ENCODE measurements at regions not wholly inside any gene's neighbourhood (a gene's known extent, or its start where the extent isn't known, plus 50 kb on each side); places are given as distances from the start of the nearest gene placed in this dataset.

GRCh38 chr3:162370141-162370540, 873.5 kb downstream of the OTOL1 start:
- H3K4me1 ChIP-seq (ENCODE audit: control insufficient read depth, insufficient read depth, low read length) = no peaks in the 10 kb centered on the region
- TF ChIP-seq ZNF555 (tag by site-specific recombination; conservative IDR thresholded peaks at IDR 0.05) (no peak), KLF17 (tag by site-specific recombination; IDR thresholded peaks at IDR 0.05) (no peak), ZNF214 (tag by site-specific recombination; IDR thresholded peaks at IDR 0.05; ENCODE audit: borderline replicate concordance) (no peak), GLIS1 (tag by site-specific recombination; IDR thresholded peaks at IDR 0.05) (no peak), ZNF580 (tag by site-specific recombination; IDR thresholded peaks at IDR 0.05) (no peak), PBX3 (CRISPR knock-in tag; IDR thresholded peaks at IDR 0.05) (no peak), ZNF623 (tag by site-specific recombination; IDR thresholded peaks at IDR 0.05) (no peak), ZFHX2 (tag by site-specific recombination; conservative IDR thresholded peaks at IDR 0.05) (no peak), YY2 (tag by site-specific recombination; IDR thresholded peaks at IDR 0.05) (no peak), ZNF514 (tag by site-specific recombination; IDR thresholded peaks at IDR 0.05) (no peak), ZNF449 (tag by site-specific recombination; IDR thresholded peaks at IDR 0.05) (no peak), ZNF16 (tag by site-specific recombination; IDR thresholded peaks at IDR 0.05; ENCODE audit: low read depth) (no peak), BCL6B (tag by site-specific recombination; IDR thresholded peaks at IDR 0.05) (no peak), KLF10 (tag by site-specific recombination; IDR thresholded peaks at IDR 0.05) (no peak), ZNF654 (tag by site-specific recombination; IDR thresholded peaks at IDR 0.05; ENCODE audit: low read depth) (no peak)
- no peak overlapping the region for H3K4me3 ChIP-seq (ENCODE audit: low read depth, low read length)
- no peak overlapping the region for H3K27ac ChIP-seq (ENCODE audit: extremely low read depth, low read depth, low read length)
- ChIA-PET POLR2A (no interaction called here), CTCF (no interaction called here)
- H3K36me3 ChIP-seq (ENCODE audit: control insufficient read depth in 2 of 2, insufficient read depth in 1 of 2, low read length in 2 of 2) = no peaks in the 10 kb centered on the region
- H3K9me3 ChIP-seq (ENCODE audit: control insufficient read depth, insufficient read depth, low read depth, low read length) = no peaks in the 10 kb centered on the region

- no peak for TF ChIP-seq ZNF426 (tag by site-specific recombination; IDR thresholded peaks at IDR 0.05)
- no peak for TF ChIP-seq ZNF19 (tag by site-specific recombination; IDR thresholded peaks at IDR 0.05; ENCODE audit: low read depth)
- TF ChIP-seq ZNF660 (tag by site-specific recombination; IDR thresholded peaks at IDR 0.05) = no peak
- no peak for TF ChIP-seq ZNF529 (tag by site-specific recombination; IDR thresholded peaks at IDR 0.05; ENCODE audit: insufficient replicate concordance)
- TF ChIP-seq TSHZ1 (tag by site-specific recombination; IDR thresholded peaks at IDR 0.05; ENCODE audit: borderline replicate concordance) = no peak
- TF ChIP-seq ZNF704 (tag by site-specific recombination; IDR thresholded peaks at IDR 0.05) = no peak
- no peak for TF ChIP-seq ZBTB7A (tag by site-specific recombination; IDR thresholded peaks at IDR 0.05; ENCODE audit: low read depth)
- H3K9me3 ChIP-seq (ENCODE audit: control insufficient read depth, insufficient read depth, low read depth, low read length) = no peaks in the 10 kb centered on the region
- ChIA-PET CTCF (interaction anchor here (0.6 to 0.7 kb wide), 2 partner anchors 579 to 1310 kb away, joined by 3 read pairs; no protein-coding TSS in a partner anchor), POLR2A (no interaction called here)
- no peak overlapping the region for H3K4me3 ChIP-seq (ENCODE audit: low read depth, low read length)
- no peak overlapping the region for H3K27ac ChIP-seq (ENCODE audit: extremely low read depth, low read depth, low read length)
- no peaks in the 10 kb centered on the region for H3K4me1 ChIP-seq (ENCODE audit: control insufficient read depth, insufficient read depth, low read length)
- H3K36me3 ChIP-seq (ENCODE audit: control insufficient read depth in 2 of 2, insufficient read depth in 1 of 2, low read length in 2 of 2) = no peaks in the 10 kb centered on the region
Measured at GRCh38 chr3:162376761-162377160, 880.2 kb downstream of the OTOL1 start.
